SK-N-SH treated with all-trans-retinoic acid at 6 μM for 48 hours (cell line): ENCODE measurements at regions not wholly inside any gene's neighbourhood (a gene's known extent, or its start where the extent isn't known, plus 50 kb on each side); places are given as distances from the start of the nearest gene placed in this dataset.

ENCODE experiments used
- ATAC-seq: fragments of 200-7000 bp; cut with Tn5 transposase; 3 replicates; pipeline ENCODE4 v1.9.1; 2020; ENCODE audit warnings: mild to moderate bottlenecking, moderate library complexity
- ARNTL ChIP-seq: fragments of 450-650 bp; formaldehyde crosslinking; IDR thresholded peaks from 2 replicates; pipeline ENCODE4 v1.5.0; 2020; ENCODE audit warnings: low read depth, mild to moderate bottlenecking, moderate library complexity, borderline replicate concordance
- BACH2 ChIP-seq: fragments of 250-450 bp; sonication (Bioruptor Pico); IDR thresholded peaks from 2 replicates; pipeline ENCODE4 v1.9.0; 2021; ENCODE audit warnings: mild to moderate bottlenecking, borderline replicate concordance
- CREB5 ChIP-seq: fragments of 250-450 bp; sonication (Bioruptor Pico); IDR thresholded peaks from 2 replicates; pipeline ENCODE4 v1.5.1; 2020; ENCODE audit warnings: low read depth, mild to moderate bottlenecking, moderate library complexity
- CSDC2 ChIP-seq: fragments of 250-450 bp; sonication (Bioruptor Pico); IDR thresholded peaks from 2 replicates; pipeline ENCODE4 v1.5.0; 2020; ENCODE audit warnings: mild to moderate bottlenecking, moderate library complexity
- CSRNP3 ChIP-seq: fragments of 250-450 bp; sonication (Bioruptor Pico); IDR thresholded peaks from 2 replicates; pipeline ENCODE4 v1.5.1; 2021; ENCODE audit warnings: mild to moderate bottlenecking, moderate library complexity
- ESRRG ChIP-seq: fragments of 250-450 bp; sonication (Bioruptor Pico); IDR thresholded peaks from 2 replicates; pipeline ENCODE4 v1.6.1; 2021; ENCODE audit warnings: mild to moderate bottlenecking
- GLIS3 ChIP-seq: fragments of 250-450 bp; sonication (Bioruptor Pico); IDR thresholded peaks from 2 replicates; pipeline ENCODE4 v1.5.0; 2020; ENCODE audit warnings: mild to moderate bottlenecking, moderate library complexity
- ISL1 ChIP-seq: fragments of 250-450 bp; sonication (Bioruptor Pico); IDR thresholded peaks from 2 replicates; pipeline ENCODE4 v2.1.2; 2022; ENCODE audit warnings: mild to moderate bottlenecking, moderate library complexity
- OSR1 ChIP-seq: fragments of 250-450 bp; sonication (Bioruptor Pico); IDR thresholded peaks from 2 replicates; pipeline ENCODE4 v1.8.0; 2022; ENCODE audit warnings: moderate library complexity, mild to moderate bottlenecking, inconsistent platforms
- PATZ1 ChIP-seq: fragments of 250-450 bp; sonication (Bioruptor Pico); IDR thresholded peaks from 2 replicates; pipeline ENCODE4 v1.8.0; 2020; ENCODE audit warnings: mild to moderate bottlenecking, moderate library complexity, borderline replicate concordance
- POU6F1 ChIP-seq: fragments of 250-450 bp; sonication (Bioruptor Pico); IDR thresholded peaks from 2 replicates; pipeline ENCODE4 v1.8.0; 2021; ENCODE audit warnings: low read depth, mild to moderate bottlenecking, moderate library complexity, borderline replicate concordance
- PPARA ChIP-seq: fragments of 250-450 bp; sonication (Bioruptor Pico); IDR thresholded peaks from 2 replicates; pipeline ENCODE4 v1.5.0; 2020; ENCODE audit warnings: mild to moderate bottlenecking, borderline replicate concordance
- RARB ChIP-seq: fragments of 250-450 bp; sonication (Bioruptor Pico); IDR thresholded peaks from 2 replicates; pipeline ENCODE4 v1.8.0; 2021; ENCODE audit warnings: mild to moderate bottlenecking, moderate library complexity
- TCF4 ChIP-seq: fragments of 250-450 bp; sonication (Bioruptor Pico); IDR thresholded peaks from 2 replicates; pipeline ENCODE4 v1.8.0; 2021; ENCODE audit warnings: mild to moderate bottlenecking, moderate library complexity, borderline replicate concordance
- TOX ChIP-seq: fragments of 250-450 bp; sonication (Bioruptor Pico); IDR thresholded peaks from 2 replicates; pipeline ENCODE4 v1.8.0; 2021; ENCODE audit warnings: mild to moderate bottlenecking, moderate library complexity, borderline replicate concordance
- TSHZ2 ChIP-seq: fragments of 250-450 bp; sonication (Bioruptor Pico); IDR thresholded peaks from 2 replicates; pipeline ENCODE4 v1.5.0; 2020; ENCODE audit warnings: mild to moderate bottlenecking, moderate library complexity
- ZC3H10 ChIP-seq: fragments of 250-450 bp; sonication (Bioruptor Pico); IDR thresholded peaks from 2 replicates; pipeline ENCODE4 v1.5.1; 2021; ENCODE audit warnings: mild to moderate bottlenecking, moderate library complexity
- ZFP3 ChIP-seq: fragments of 250-450 bp; sonication (Bioruptor Pico); IDR thresholded peaks from 2 replicates; pipeline ENCODE4 v1.5.0; 2020; ENCODE audit warnings: mild to moderate bottlenecking, moderate library complexity
- ZFP30 ChIP-seq: fragments of 450-650 bp; formaldehyde crosslinking; IDR thresholded peaks from 2 replicates; pipeline ENCODE4 v1.5.0; 2022; ENCODE audit warnings: mild to moderate bottlenecking, moderate library complexity
- ZNF565 ChIP-seq: fragments of 450-650 bp; formaldehyde crosslinking; conservative IDR thresholded peaks from 2 replicates; pipeline ENCODE4 v1.5.0; 2020; ENCODE audit warnings: low read depth, mild to moderate bottlenecking, moderate library complexity

GRCh38 chr11:92711926-92712325 is 257.5 kb upstream of the MTNR1B start:
- TF ChIP-seq ZNF565 (CRISPR knock-in tag) (no peak), ZFP30 (no peak), ISL1 (CRISPR knock-in tag) (peak; percentile 19; the same call in 1 of the 2 replicates)
- ATAC-seq = peak; percentile 70

- ATAC-seq = no peak
- TF ChIP-seq PATZ1 (CRISPR knock-in tag) (no peak), PPARA (CRISPR knock-in tag) (no peak), ISL1 (CRISPR knock-in tag) (no peak), TSHZ2 (CRISPR knock-in tag) (no peak), ZC3H10 (CRISPR knock-in tag) (no peak), BACH2 (CRISPR knock-in tag) (no peak), OSR1 (CRISPR knock-in tag) (no peak), ESRRG (CRISPR knock-in tag) (no peak), POU6F1 (no peak)
These were observed 255.3 kb upstream of the MTNR1B start for GRCh38 chr11:92714111-92714510.

- no peak for ATAC-seq
- TF ChIP-seq ARNTL (CRISPR knock-in tag) (no peak), OSR1 (CRISPR knock-in tag) (no peak), RARB (no peak), GLIS3 (CRISPR knock-in tag) (no peak), ZFP3 (no peak), BACH2 (CRISPR knock-in tag) (no peak), ZFP30 (no peak), ZC3H10 (CRISPR knock-in tag) (no peak), CREB5 (no peak), POU6F1 (no peak), PPARA (CRISPR knock-in tag) (no peak), TOX (CRISPR knock-in tag) (no peak)
These were observed 252.2 kb upstream of the MTNR1B start for GRCh38 chr11:92717240-92717639.

- no peak for TF ChIP-seq PATZ1 (CRISPR knock-in tag)
- no peak for TF ChIP-seq RARB
- TF ChIP-seq OSR1 (CRISPR knock-in tag) = no peak
- no peak for TF ChIP-seq ZNF565 (CRISPR knock-in tag)
- TF ChIP-seq PPARA (CRISPR knock-in tag) = no peak
- TF ChIP-seq TCF4 (CRISPR knock-in tag) = no peak
- no peak for TF ChIP-seq ARNTL (CRISPR knock-in tag)
- TF ChIP-seq CSDC2 = no peak
- no peak for TF ChIP-seq ZFP3
- no peak for TF ChIP-seq ISL1 (CRISPR knock-in tag)
- no peak for TF ChIP-seq CSRNP3 (CRISPR knock-in tag)
- TF ChIP-seq ESRRG (CRISPR knock-in tag) = no peak
- TF ChIP-seq BACH2 (CRISPR knock-in tag) = no peak
- no peak for ATAC-seq
These were observed 249.1 kb upstream of the MTNR1B start for GRCh38 chr11:92720385-92720784.
